CD14-positive monocyte (primary cell): ENCODE measurements at regions not wholly inside any gene's neighbourhood (a gene's known extent, or its start where the extent isn't known, plus 50 kb on each side); places are given as distances from the start of the nearest gene placed in this dataset.

Experiments used
- DNase-seq, 3 donors: peaks; one replicate each; pipeline ENCODE4 v3.0.0-alpha.2; 2011 to 2022
- H2AFZ ChIP-seq: 2 replicates; pipeline ENCODE4 v1.6.0; 2012; ENCODE audit warnings: mild to moderate bottlenecking, low read depth, low read length, inconsistent platforms; ENCODE audit not compliant: insufficient read depth, poor library complexity, severe bottlenecking
- H3K27ac ChIP-seq, 2 donors: 1 replicate in 1 of 2; 2 replicates in 1 of 2; pipeline ENCODE4 v1.5.1; 2012 to 2013; ENCODE audit warnings: low read length in 2 of 2, control low read depth in 1 of 2, inconsistent platforms in 1 of 2, low read depth in 1 of 2, mild to moderate bottlenecking in 1 of 2
- H3K27me3 ChIP-seq, 2 donors: one replicate each; pipeline versions ENCODE4 v1.6.0 to v1.6.1; 2011 to 2013; ENCODE audit warnings: low read length in 2 of 2; ENCODE audit not compliant: control insufficient read depth in 2 of 2, insufficient read depth in 2 of 2
- H3K36me3 ChIP-seq, 2 donors: replicated peaks in 1 of 2; 1 replicate in 1 of 2; 2 replicates in 1 of 2; pipeline versions ENCODE4 v1.5.1 to v1.6.1; 2012 to 2013; ENCODE audit warnings: low read length in 2 of 2, control low read depth in 1 of 2, inconsistent platforms in 1 of 2, mild to moderate bottlenecking in 1 of 2; ENCODE audit not compliant: insufficient read depth in 2 of 2, control insufficient read depth in 1 of 2
- H3K4me1 ChIP-seq, 2 donors: 1 replicate in 1 of 2; 2 replicates in 1 of 2; pipeline versions ENCODE4 v1.5.1 to v1.6.1; 2012 to 2013; ENCODE audit warnings: low read length in 2 of 2, control low read depth in 1 of 2, inconsistent platforms in 1 of 2, mild to moderate bottlenecking in 1 of 2, moderate library complexity in 1 of 2; ENCODE audit not compliant: insufficient read depth in 2 of 2, control insufficient read depth in 1 of 2
- H3K4me2 ChIP-seq: replicated peaks from 2 replicates; pipeline ENCODE3; 2012; ENCODE audit warnings: low read length, moderate library complexity, mild to moderate bottlenecking; ENCODE audit not compliant: poor library complexity, severe bottlenecking; ENCODE audit errors: extremely low read depth
- H3K4me3 ChIP-seq, 3 experiments: fragments of 200-600 bp in 1 of 3; sonication (generic) in 1 of 3; replicated peaks in 1 of 3; 1 replicate in 2 of 3; 2 replicates in 1 of 3; pipeline ENCODE4 v1.5.1; 2011 to 2013; ENCODE audit warnings: low read length in 3 of 3, mild to moderate bottlenecking in 3 of 3, control low read depth in 2 of 3, low read depth in 2 of 3, inconsistent platforms in 1 of 3, moderate library complexity in 1 of 3
- H3K79me2 ChIP-seq: 2 replicates; pipeline ENCODE4 v1.6.0; 2012; ENCODE audit warnings: mild to moderate bottlenecking, control low read depth, inconsistent platforms, low read length, moderate library complexity; ENCODE audit not compliant: insufficient read depth
- H3K9ac ChIP-seq: 2 replicates; pipeline ENCODE4 v1.6.0; 2017; ENCODE audit warnings: low read length, mild to moderate bottlenecking; ENCODE audit not compliant: insufficient read depth, poor library complexity, severe bottlenecking
- H3K9me3 ChIP-seq, 2 donors: replicated peaks in 1 of 2; 1 replicate in 1 of 2; 2 replicates in 1 of 2; pipeline versions ENCODE4 v1.5.1 to v1.6.1; 2012 to 2013; ENCODE audit warnings: low read length in 2 of 2, control low read depth in 1 of 2; ENCODE audit not compliant: control insufficient read depth in 1 of 2, insufficient read depth in 1 of 2
- H4K20me1 ChIP-seq: 2 replicates; pipeline ENCODE4 v1.6.0; 2012; ENCODE audit warnings: mild to moderate bottlenecking, low read length, control low read depth, moderate library complexity; ENCODE audit not compliant: insufficient read depth
- H3K27ac Mint-ChIP-seq, 7 donors: one replicate each; pipeline ENCODE4 v1.8.0; 2020; ENCODE audit warnings: mild to moderate bottlenecking in 7 of 7, mixed read lengths in 7 of 7, moderate library complexity in 6 of 7, inconsistent platforms in 2 of 7
- H3K27me3 Mint-ChIP-seq, 3 donors: one replicate each; pipeline ENCODE4 v1.8.0; 2021 to 2022; ENCODE audit warnings: low read depth in 3 of 3, mild to moderate bottlenecking in 3 of 3, mixed read lengths in 3 of 3, moderate library complexity in 3 of 3, inconsistent platforms in 1 of 3
- H3K36me3 Mint-ChIP-seq, 2 donors: one replicate each; pipeline ENCODE4 v1.8.0; 2020; ENCODE audit warnings: mixed read lengths in 2 of 2, inconsistent platforms in 1 of 2, mild to moderate bottlenecking in 1 of 2
- H3K4me1 Mint-ChIP-seq: one replicate; pipeline ENCODE4 v1.8.0; 2020; ENCODE audit warnings: mild to moderate bottlenecking, mixed read lengths
- H3K4me3 Mint-ChIP-seq, 2 donors: one replicate each; pipeline ENCODE4 v1.8.0; 2020; ENCODE audit warnings: mild to moderate bottlenecking in 2 of 2, mixed read lengths in 2 of 2, moderate library complexity in 1 of 2
- H3K9me3 Mint-ChIP-seq, 7 donors: one replicate each; pipeline ENCODE4 v1.8.0; 2020 to 2022; ENCODE audit warnings: mixed read lengths in 7 of 7, mild to moderate bottlenecking in 6 of 7, moderate library complexity in 6 of 7, inconsistent platforms in 2 of 7
- WGBS: methylation state at CpG from one replicate; pipeline ENCODE4 v1.1.5; 2013; ENCODE audit warnings: missing lambda C conversion rate; ENCODE audit not compliant: insufficient coverage; 5-methylcytosine and 5-hydroxymethylcytosine counted together
- intact Hi-C, 2 donors: fragments of 100-400 bp; cut with micrococcal nuclease; formaldehyde crosslinking; loops; one replicate each; pipeline versions ENCODE4 v1.15.0 to v1.15.1; 2023
- TF ChIP-seq, protein P1 (sequence below): fragments of 200-600 bp; IDR thresholded peaks from one replicate; pipeline ENCODE4 v1.8.0; 2022; ENCODE audit warnings: antibody characterized with exemption, mild to moderate bottlenecking

DNA sequence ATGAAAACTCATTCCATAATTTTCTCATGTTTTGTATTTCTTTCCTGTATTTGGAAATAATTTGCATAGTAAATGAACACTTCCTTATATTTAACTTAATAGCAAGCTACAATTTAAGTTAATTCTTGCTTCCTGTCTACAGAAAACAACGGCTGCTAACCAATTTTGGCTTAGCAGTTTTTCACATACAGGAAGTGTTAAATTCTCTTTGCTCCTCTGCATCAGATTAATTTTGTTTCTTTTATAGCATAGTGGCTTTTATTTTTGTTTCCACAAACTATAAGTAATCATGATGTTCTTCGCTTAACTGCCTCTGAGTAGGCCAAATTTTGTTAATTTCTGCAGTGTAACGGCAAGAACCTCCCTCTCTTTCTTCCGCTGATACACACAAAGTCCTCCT is 182.9 kb downstream of the ALX1 start:
- no peaks in the 10 kb centered on the region for H3K9me3 ChIP-seq
- Mint-ChIP-seq H3K36me3 (no peaks in the 10 kb centered on the region), H3K4me1 (no peaks in the 10 kb centered on the region), H3K4me3 (no peak overlapping the region), H3K27ac (no peak overlapping the region), H3K9me3 (no peaks in the 10 kb centered on the region), H3K27me3 (peaks cover 0 to 1% (median 0%) of the 10 kb centered on the region in 3 donors)
- H3K4me3 ChIP-seq, result no peak overlapping the region
- no peak overlapping the region for H3K4me2 ChIP-seq
- no peak for DNase-seq
- no peaks in the 10 kb centered on the region for H3K79me2 ChIP-seq
- H3K36me3 ChIP-seq, result no peaks in the 10 kb centered on the region
- H2AFZ ChIP-seq, result no peak overlapping the region
- H3K4me1 ChIP-seq, result no peaks in the 10 kb centered on the region
- no peak overlapping the region for H3K9ac ChIP-seq
- intact Hi-C loops, result no loop called here
- TF ChIP-seq, protein P1, sequence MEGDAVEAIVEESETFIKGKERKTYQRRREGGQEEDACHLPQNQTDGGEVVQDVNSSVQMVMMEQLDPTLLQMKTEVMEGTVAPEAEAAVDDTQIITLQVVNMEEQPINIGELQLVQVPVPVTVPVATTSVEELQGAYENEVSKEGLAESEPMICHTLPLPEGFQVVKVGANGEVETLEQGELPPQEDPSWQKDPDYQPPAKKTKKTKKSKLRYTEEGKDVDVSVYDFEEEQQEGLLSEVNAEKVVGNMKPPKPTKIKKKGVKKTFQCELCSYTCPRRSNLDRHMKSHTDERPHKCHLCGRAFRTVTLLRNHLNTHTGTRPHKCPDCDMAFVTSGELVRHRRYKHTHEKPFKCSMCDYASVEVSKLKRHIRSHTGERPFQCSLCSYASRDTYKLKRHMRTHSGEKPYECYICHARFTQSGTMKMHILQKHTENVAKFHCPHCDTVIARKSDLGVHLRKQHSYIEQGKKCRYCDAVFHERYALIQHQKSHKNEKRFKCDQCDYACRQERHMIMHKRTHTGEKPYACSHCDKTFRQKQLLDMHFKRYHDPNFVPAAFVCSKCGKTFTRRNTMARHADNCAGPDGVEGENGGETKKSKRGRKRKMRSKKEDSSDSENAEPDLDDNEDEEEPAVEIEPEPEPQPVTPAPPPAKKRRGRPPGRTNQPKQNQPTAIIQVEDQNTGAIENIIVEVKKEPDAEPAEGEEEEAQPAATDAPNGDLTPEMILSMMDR, result no peak
- no CpG with 5 or more reads among the region's 4 CpGs for WGBS
- H3K27ac ChIP-seq, result no peak overlapping the region
- H3K27me3 ChIP-seq, result no peaks in the 10 kb centered on the region
- H4K20me1 ChIP-seq, result no peaks in the 10 kb centered on the region

DNA sequence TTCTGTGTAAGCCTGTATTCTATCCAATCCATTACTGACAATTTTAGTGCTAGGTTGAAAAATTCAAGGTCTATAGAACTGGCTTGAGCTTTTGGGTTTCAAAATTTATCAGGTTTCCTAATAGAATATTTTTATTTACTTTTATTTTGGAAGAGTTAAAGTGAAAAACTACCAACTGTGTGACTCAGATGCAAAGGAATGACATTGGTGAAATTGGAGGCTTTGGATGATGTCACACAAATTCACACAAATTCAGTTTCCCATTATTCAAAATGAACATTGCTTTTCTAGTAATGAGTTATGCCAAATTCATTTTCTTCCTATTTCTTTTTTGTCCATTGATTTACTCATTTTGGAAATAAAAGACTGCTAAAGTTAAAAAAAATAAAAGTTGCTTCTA is 186.9 kb downstream of the ALX1 start:
- H3K27me3 ChIP-seq, result no peaks in the 10 kb centered on the region
- intact Hi-C loops, result no loop called here
- Mint-ChIP-seq H3K4me3 (no peak overlapping the region), H3K27ac (no peak overlapping the region), H3K27me3 (peaks cover 0 to 3% (median 1%) of the 10 kb centered on the region in 3 donors), H3K9me3 (peaks cover 0 to 4% (median 0%) of the 10 kb centered on the region in 7 donors), H3K36me3 (no peaks in the 10 kb centered on the region), H3K4me1 (peaks cover 11% of the 10 kb centered on the region)
- H3K79me2 ChIP-seq, result no peaks in the 10 kb centered on the region
- no peak overlapping the region for H3K9ac ChIP-seq
- TF ChIP-seq, protein P1, result no peak
- no peaks in the 10 kb centered on the region for H3K9me3 ChIP-seq
- H3K4me3 ChIP-seq, result no peak overlapping the region
- H3K27ac ChIP-seq, result no peak overlapping the region
- no peaks in the 10 kb centered on the region for H3K36me3 ChIP-seq
- no peak overlapping the region for H3K4me2 ChIP-seq
- no peak overlapping the region for H2AFZ ChIP-seq
- H4K20me1 ChIP-seq, result no peaks in the 10 kb centered on the region
- DNase-seq, result no peak
- peaks cover 0 to 4% of the 10 kb centered on the region in 2 donors for H3K4me1 ChIP-seq
